ENCODE measurements at regions not wholly inside any gene's neighbourhood (a gene's known extent, or its start where the extent isn't known, plus 50 kb on each side); places are given as distances from the start of the nearest gene placed in this dataset.

- DNase-seq (ENCODE audit: low read depth in 1 of 2, low spot score in 1 of 2): no peak
These were observed 116.1 kb downstream of the UQCRFS1 start for GRCh38 chr19:29096896-29097295.

GRCh38 chr19:29093553-29093908 is 119.4 kb downstream of the UQCRFS1 start:
- DNase-seq (ENCODE audit: low read depth in 1 of 2, low spot score in 1 of 2): no peak

- no peak for DNase-seq (ENCODE audit: low read depth in 1 of 2, low spot score in 1 of 2)
These were observed 120.0 kb downstream of the UQCRFS1 start for GRCh38 chr19:29092712-29093552.

- no peak for DNase-seq (ENCODE audit: low read depth in 1 of 2, low spot score in 1 of 2)
These were observed 122.0 kb downstream of the UQCRFS1 start for GRCh38 chr19:29090783-29091526.

GRCh38 chr19:29089315-29089870 is 123.6 kb downstream of the UQCRFS1 start:
- DNase-seq (ENCODE audit: low read depth in 1 of 2, low spot score in 1 of 2): no peak

- DNase-seq (ENCODE audit: low read depth in 1 of 2, low spot score in 1 of 2): no peak
These were observed 124.2 kb downstream of the UQCRFS1 start for GRCh38 chr19:29088761-29089160.

- DNase-seq (ENCODE audit: low read depth in 1 of 2, low spot score in 1 of 2): no peak
These were observed 126.3 kb downstream of the UQCRFS1 start for GRCh38 chr19:29086646-29087045.

- DNase-seq (ENCODE audit: low read depth in 1 of 2, low spot score in 1 of 2): no peak
These were observed 126.8 kb downstream of the UQCRFS1 start for GRCh38 chr19:29086182-29086581.

GRCh38 chr19:29085630-29086029 is 127.3 kb downstream of the UQCRFS1 start:
- no peak for DNase-seq (ENCODE audit: low read depth in 1 of 2, low spot score in 1 of 2)

- no peak for DNase-seq (ENCODE audit: low read depth in 1 of 2, low spot score in 1 of 2)
These were observed 127.7 kb downstream of the UQCRFS1 start for GRCh38 chr19:29085206-29085605.

- DNase-seq (ENCODE audit: low read depth in 1 of 2, low spot score in 1 of 2): no peak
These were observed 128.7 kb downstream of the UQCRFS1 start for GRCh38 chr19:29084266-29084665.

- DNase-seq (ENCODE audit: low read depth in 1 of 2, low spot score in 1 of 2): no peak
These were observed 129.1 kb downstream of the UQCRFS1 start for GRCh38 chr19:29083863-29084262.

- DNase-seq (ENCODE audit: low read depth in 1 of 2, low spot score in 1 of 2): no peak
These were observed 133.5 kb downstream of the UQCRFS1 start for GRCh38 chr19:29079356-29080032.

GRCh38 chr19:29076963-29077362 is 136.0 kb downstream of the UQCRFS1 start:
- no peak for DNase-seq (ENCODE audit: low read depth in 1 of 2, low spot score in 1 of 2)

- no peak for DNase-seq (ENCODE audit: low read depth in 1 of 2, low spot score in 1 of 2)
These were observed 136.8 kb downstream of the UQCRFS1 start for GRCh38 chr19:29076161-29076560.

- DNase-seq (ENCODE audit: low read depth in 1 of 2, low spot score in 1 of 2): no peak
These were observed 137.8 kb downstream of the UQCRFS1 start for GRCh38 chr19:29075149-29075548.

- no peak for DNase-seq (ENCODE audit: low read depth in 1 of 2, low spot score in 1 of 2)
These were observed 138.4 kb downstream of the UQCRFS1 start for GRCh38 chr19:29074579-29074978.

- DNase-seq (ENCODE audit: low read depth in 1 of 2, low spot score in 1 of 2): no peak
These were observed 145.1 kb downstream of the UQCRFS1 start for GRCh38 chr19:29067831-29068230.

GRCh38 chr19:29062475-29063435 is 150.2 kb downstream of the UQCRFS1 start:
- no peak for DNase-seq (ENCODE audit: low read depth in 1 of 2, low spot score in 1 of 2)

GRCh38 chr19:29060813-29061364 is 152.1 kb downstream of the UQCRFS1 start:
- no peak for DNase-seq (ENCODE audit: low read depth in 1 of 2, low spot score in 1 of 2)
